ENCODE measurements at regions not wholly inside any gene's neighbourhood (a gene's known extent, or its start where the extent isn't known, plus 50 kb on each side); places are given as distances from the start of the nearest gene placed in this dataset.
"Not testable (repeated sequence)": the region's sequence is repeated elsewhere in the genome, so short reads cannot be mapped to it uniquely, and the experiment has no call there.

- no peak for DNase-seq (ENCODE audit: low spot score)
Measured at GRCh38 chr18:52069201-52069600, 270.8 kb upstream of the DCC start.

- no peak for DNase-seq (ENCODE audit: low spot score)
Measured at GRCh38 chr18:52070291-52070756, 269.7 kb upstream of the DCC start.

- DNase-seq (ENCODE audit: low spot score), result no peak
Measured at GRCh38 chr18:52077251-52077983, 262.6 kb upstream of the DCC start.

- DNase-seq (ENCODE audit: low spot score), result no peak
Measured at GRCh38 chr18:52082246-52082645, 257.8 kb upstream of the DCC start.

- no peak for DNase-seq (ENCODE audit: low spot score)
Measured at GRCh38 chr18:52087140-52087539, 252.9 kb upstream of the DCC start.

- DNase-seq (ENCODE audit: low spot score), result no peak
Measured at GRCh38 chr18:52090005-52090404, 250.0 kb upstream of the DCC start.

GRCh38 chr18:52093171-52093570 is 246.8 kb upstream of the DCC start:
- DNase-seq (ENCODE audit: low spot score), result no peak

GRCh38 chr18:52118684-52119083 is 221.3 kb upstream of the DCC start:
- no peak for DNase-seq (ENCODE audit: low spot score)

GRCh38 chr18:52130624-52131301 is 209.2 kb upstream of the DCC start:
- DNase-seq (ENCODE audit: low spot score), result no peak

- DNase-seq (ENCODE audit: low spot score), result no peak
Measured at GRCh38 chr18:52131845-52132244, 208.2 kb upstream of the DCC start.

GRCh38 chr18:52136532-52136931 is 203.5 kb upstream of the DCC start:
- DNase-seq (ENCODE audit: low spot score), result no peak

GRCh38 chr18:52140986-52141385 is 199.0 kb upstream of the DCC start:
- no peak for DNase-seq (ENCODE audit: low spot score)

- DNase-seq (ENCODE audit: low spot score), result no peak
Measured at GRCh38 chr18:52150050-52150449, 189.9 kb upstream of the DCC start.

- DNase-seq (ENCODE audit: low spot score), result no peak
Measured at GRCh38 chr18:52152036-52152435, 188.0 kb upstream of the DCC start.

GRCh38 chr18:52156166-52156565 is 183.8 kb upstream of the DCC start:
- no peak for DNase-seq (ENCODE audit: low spot score)

- DNase-seq (ENCODE audit: low spot score), result no peak
Measured at GRCh38 chr18:52160636-52161035, 179.4 kb upstream of the DCC start.

GRCh38 chr18:52163478-52163877 is 176.5 kb upstream of the DCC start:
- no peak for DNase-seq (ENCODE audit: low spot score)

GRCh38 chr18:52168131-52168530 is 171.9 kb upstream of the DCC start:
- not testable (repeated sequence) for DNase-seq (ENCODE audit: low spot score)

- no peak for DNase-seq (ENCODE audit: low spot score)
Measured at GRCh38 chr18:52174220-52174619, 165.8 kb upstream of the DCC start.

GRCh38 chr18:52175406-52175805 is 164.6 kb upstream of the DCC start:
- no peak for DNase-seq (ENCODE audit: low spot score)

- DNase-seq (ENCODE audit: low spot score), result no peak
Measured at GRCh38 chr18:52183107-52183506, 156.9 kb upstream of the DCC start.

GRCh38 chr18:52190195-52190594 is 149.8 kb upstream of the DCC start:
- no peak for DNase-seq (ENCODE audit: low spot score)

GRCh38 chr18:52190631-52191030 is 149.4 kb upstream of the DCC start:
- DNase-seq (ENCODE audit: low spot score), result no peak

GRCh38 chr18:52200406-52200805 is 139.6 kb upstream of the DCC start:
- DNase-seq (ENCODE audit: low spot score), result no peak

All from hematopoietic multipotent progenitor cell treated with erythropoietin and hydrocortisone succinate and interleukin-3 and kit ligand, for 17 days (in vitro differentiated cells).